ENCODE measurements at regions not wholly inside any gene's neighbourhood (a gene's known extent, or its start where the extent isn't known, plus 50 kb on each side); places are given as distances from the start of the nearest gene placed in this dataset.

- H3K27me3 ChIP-seq (ENCODE audit: control insufficient read depth, insufficient read depth, low read length, poor library complexity, severe bottlenecking), result no peaks in the 10 kb centered on the region
- no peak overlapping the region for H3K27ac ChIP-seq (ENCODE audit: insufficient read depth, low read depth, low read length, poor library complexity, severe bottlenecking)
- H3K9me3 ChIP-seq (ENCODE audit: control insufficient read depth, low read length), result no peaks in the 10 kb centered on the region
- no peaks in the 10 kb centered on the region for H3K4me1 ChIP-seq (ENCODE audit: control insufficient read depth, insufficient read depth, low read length)
- WGBS, 2 experiments, result 90 to 93% methylated on average over 3 of the region's 3 CpGs
- no peaks in the 10 kb centered on the region for H3K36me3 ChIP-seq (ENCODE audit: control insufficient read depth, insufficient read depth, low read length)
- H3K4me3 ChIP-seq (ENCODE audit: insufficient read depth, low read depth, low read length), result no peak overlapping the region
Measured at GRCh38 chr18:2415656-2416055, 155.6 kb downstream of the METTL4 start.

- H3K4me1 ChIP-seq (ENCODE audit: control insufficient read depth, insufficient read depth, low read length), result no peaks in the 10 kb centered on the region
- no peaks in the 10 kb centered on the region for H3K9me3 ChIP-seq (ENCODE audit: control insufficient read depth, low read length)
- H3K36me3 ChIP-seq (ENCODE audit: control insufficient read depth, insufficient read depth, low read length), result no peaks in the 10 kb centered on the region
- no peaks in the 10 kb centered on the region for H3K27me3 ChIP-seq (ENCODE audit: control insufficient read depth, insufficient read depth, low read length, poor library complexity, severe bottlenecking)
- H3K4me3 ChIP-seq (ENCODE audit: insufficient read depth, low read depth, low read length), result no peak overlapping the region
- H3K27ac ChIP-seq (ENCODE audit: insufficient read depth, low read depth, low read length, poor library complexity, severe bottlenecking), result no peak overlapping the region
- 95 to 97% methylated on average over 5 of the region's 5 CpGs for WGBS, 2 experiments
Measured at GRCh38 chr18:2417861-2418610, 153.3 kb downstream of the METTL4 start.

DNA sequence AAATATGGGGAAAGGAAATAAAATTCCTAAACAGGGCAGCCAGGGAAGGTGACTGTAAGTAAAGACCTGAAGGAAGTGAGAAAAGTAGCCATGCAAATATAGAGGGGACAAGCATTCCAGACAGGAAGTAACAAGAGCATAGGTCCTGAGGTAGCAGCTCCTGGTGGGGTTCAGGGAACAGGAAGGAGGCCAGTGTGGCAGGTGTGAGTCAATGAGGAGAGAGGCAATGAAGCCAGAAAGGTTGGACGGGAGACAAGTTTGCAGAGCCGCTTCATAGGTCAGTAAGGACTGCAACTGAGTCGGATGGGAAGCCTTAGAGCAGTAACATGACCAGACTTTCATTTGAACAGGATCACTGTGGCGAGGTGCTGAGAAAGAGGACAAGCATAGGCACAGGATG is 150.9 kb downstream of the METTL4 start:
- Histone ChIP-seq H3K9me3 (ENCODE audit: control insufficient read depth, low read length) (no peaks in the 10 kb centered on the region), H3K27ac (ENCODE audit: insufficient read depth, low read depth, low read length, poor library complexity, severe bottlenecking) (no peak overlapping the region), H3K4me1 (ENCODE audit: control insufficient read depth, insufficient read depth, low read length) (no peaks in the 10 kb centered on the region), H3K36me3 (ENCODE audit: control insufficient read depth, insufficient read depth, low read length) (no peaks in the 10 kb centered on the region), H3K27me3 (ENCODE audit: control insufficient read depth, insufficient read depth, low read length, poor library complexity, severe bottlenecking) (no peaks in the 10 kb centered on the region), H3K4me3 (ENCODE audit: insufficient read depth, low read depth, low read length) (no peak overlapping the region)
- WGBS, 2 experiments, result 90 to 91% methylated on average over 4 of the region's 4 CpGs

DNA sequence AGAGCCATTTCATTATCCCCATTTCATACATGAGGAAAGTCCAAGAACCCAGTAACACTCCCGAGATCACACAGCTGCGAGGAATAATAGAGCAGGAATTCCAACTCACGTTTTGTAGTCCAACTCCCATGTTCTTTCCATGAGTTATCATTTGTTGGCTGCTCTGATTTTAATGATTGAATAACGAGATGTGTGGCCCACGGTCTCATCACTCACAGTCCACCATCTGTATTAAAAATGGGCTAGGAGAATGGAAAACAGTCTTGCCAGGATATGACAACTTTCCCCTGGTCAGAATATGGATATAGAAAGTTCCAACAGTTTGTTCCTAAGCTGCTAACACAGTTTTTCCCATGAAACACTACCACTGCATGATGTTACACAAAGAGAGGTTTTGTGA is 147.5 kb downstream of the METTL4 start:
- H3K4me1 ChIP-seq (ENCODE audit: control insufficient read depth, insufficient read depth, low read length), result no peaks in the 10 kb centered on the region
- H3K27ac ChIP-seq (ENCODE audit: insufficient read depth, low read depth, low read length, poor library complexity, severe bottlenecking), result no peak overlapping the region
- no peaks in the 10 kb centered on the region for H3K36me3 ChIP-seq (ENCODE audit: control insufficient read depth, insufficient read depth, low read length)
- H3K27me3 ChIP-seq (ENCODE audit: control insufficient read depth, insufficient read depth, low read length, poor library complexity, severe bottlenecking), result no peaks in the 10 kb centered on the region
- no peak overlapping the region for H3K4me3 ChIP-seq (ENCODE audit: insufficient read depth, low read depth, low read length)
- H3K9me3 ChIP-seq (ENCODE audit: control insufficient read depth, low read length), result peaks cover 2% of the 10 kb centered on the region
- WGBS, 2 experiments, result 93 to 95% methylated on average over 4 to 5 of the region's 5 CpGs

GRCh38 chr18:2424420-2424819 is 146.9 kb downstream of the METTL4 start:
- WGBS, 2 experiments, result 92 to 93% methylated on average over 3 of the region's 3 CpGs
- Histone ChIP-seq H3K36me3 (ENCODE audit: control insufficient read depth, insufficient read depth, low read length) (no peaks in the 10 kb centered on the region), H3K4me3 (ENCODE audit: insufficient read depth, low read depth, low read length) (no peak overlapping the region), H3K27ac (ENCODE audit: insufficient read depth, low read depth, low read length, poor library complexity, severe bottlenecking) (no peak overlapping the region), H3K4me1 (ENCODE audit: control insufficient read depth, insufficient read depth, low read length) (no peaks in the 10 kb centered on the region), H3K27me3 (ENCODE audit: control insufficient read depth, insufficient read depth, low read length, poor library complexity, severe bottlenecking) (no peaks in the 10 kb centered on the region), H3K9me3 (ENCODE audit: control insufficient read depth, low read length) (peaks cover 2% of the 10 kb centered on the region)

DNA sequence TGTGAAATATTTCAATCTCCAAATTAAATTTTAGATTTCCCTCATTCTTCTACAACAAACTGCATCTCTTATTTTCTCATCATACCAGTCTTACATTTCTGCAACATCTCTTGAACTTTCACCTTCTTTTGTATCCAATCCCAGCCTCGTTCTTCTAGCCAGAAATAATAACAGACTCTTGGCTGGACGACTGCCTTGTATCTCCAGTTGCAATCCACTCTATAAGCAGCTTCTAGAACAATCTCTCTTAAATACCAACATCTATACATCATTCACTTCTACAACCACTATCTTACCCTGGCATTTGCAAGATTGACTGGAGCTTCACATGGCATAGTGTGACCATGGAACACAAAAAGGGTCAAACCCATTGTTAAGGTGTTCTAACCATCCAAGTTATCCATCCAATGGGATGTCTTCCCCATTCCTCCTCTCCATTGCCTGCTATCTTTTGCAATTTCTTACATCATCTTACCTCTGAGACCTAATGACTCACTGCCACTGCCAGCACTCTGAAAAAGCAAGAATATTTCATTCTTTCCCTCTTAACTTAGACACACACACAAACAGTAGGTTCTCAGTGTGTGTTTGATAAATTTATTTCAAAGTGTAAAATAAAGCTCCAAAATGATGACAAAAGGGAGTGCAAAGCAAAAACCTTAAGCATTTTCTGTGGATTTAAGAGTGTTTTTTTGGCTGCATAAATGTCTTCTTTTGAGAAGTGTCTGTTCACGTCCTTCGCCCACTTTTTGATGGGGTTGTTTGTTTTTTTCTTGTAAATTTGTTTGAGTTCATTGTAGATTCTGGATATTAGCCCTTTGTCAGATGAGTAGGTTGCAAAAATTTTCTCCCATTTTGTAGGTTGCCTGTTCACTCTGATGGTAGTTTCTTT is 145.6 kb downstream of the METTL4 start:
- no peaks in the 10 kb centered on the region for H3K36me3 ChIP-seq (ENCODE audit: control insufficient read depth, insufficient read depth, low read length)
- no peak overlapping the region for H3K27ac ChIP-seq (ENCODE audit: insufficient read depth, low read depth, low read length, poor library complexity, severe bottlenecking)
- H3K9me3 ChIP-seq (ENCODE audit: control insufficient read depth, low read length), result peaks cover 2% of the 10 kb centered on the region
- H3K27me3 ChIP-seq (ENCODE audit: control insufficient read depth, insufficient read depth, low read length, poor library complexity, severe bottlenecking), result no peaks in the 10 kb centered on the region
- no peak overlapping the region for H3K4me3 ChIP-seq (ENCODE audit: insufficient read depth, low read depth, low read length)
- WGBS, 2 experiments, result 86 to 89% methylated on average over 2 of the region's 4 CpGs
- no peaks in the 10 kb centered on the region for H3K4me1 ChIP-seq (ENCODE audit: control insufficient read depth, insufficient read depth, low read length)

- H3K27me3 ChIP-seq (ENCODE audit: control insufficient read depth, insufficient read depth, low read length, poor library complexity, severe bottlenecking), result no peaks in the 10 kb centered on the region
- H3K27ac ChIP-seq (ENCODE audit: insufficient read depth, low read depth, low read length, poor library complexity, severe bottlenecking), result no peak overlapping the region
- no peaks in the 10 kb centered on the region for H3K36me3 ChIP-seq (ENCODE audit: control insufficient read depth, insufficient read depth, low read length)
- no peaks in the 10 kb centered on the region for H3K4me1 ChIP-seq (ENCODE audit: control insufficient read depth, insufficient read depth, low read length)
- H3K9me3 ChIP-seq (ENCODE audit: control insufficient read depth, low read length), result peaks cover 2% of the 10 kb centered on the region
- no peak overlapping the region for H3K4me3 ChIP-seq (ENCODE audit: insufficient read depth, low read depth, low read length)
Measured at GRCh38 chr18:2430191-2430590, 141.1 kb downstream of the METTL4 start.

DNA sequence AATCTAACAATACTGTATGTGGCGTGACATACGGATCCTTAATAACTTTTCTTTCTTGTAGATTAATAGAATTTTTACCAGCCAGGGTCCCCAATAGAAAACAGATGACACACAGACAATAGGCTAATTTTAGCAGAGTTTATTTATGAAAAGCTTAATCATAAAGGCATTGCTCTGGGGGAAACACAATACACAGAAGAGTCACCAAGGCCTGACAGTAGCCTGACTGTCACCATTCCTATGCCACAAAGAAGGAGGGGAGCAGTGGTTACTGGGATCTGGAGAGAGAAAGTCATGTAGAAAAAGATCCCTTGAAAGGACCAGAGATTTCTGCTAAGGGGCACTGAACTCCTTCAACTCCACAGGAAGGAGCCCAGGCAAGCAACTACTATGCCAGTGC is 139.5 kb downstream of the METTL4 start:
- no peak overlapping the region for H3K4me3 ChIP-seq (ENCODE audit: insufficient read depth, low read depth, low read length)
- no peaks in the 10 kb centered on the region for H3K27me3 ChIP-seq (ENCODE audit: control insufficient read depth, insufficient read depth, low read length, poor library complexity, severe bottlenecking)
- H3K36me3 ChIP-seq (ENCODE audit: control insufficient read depth, insufficient read depth, low read length), result no peaks in the 10 kb centered on the region
- H3K27ac ChIP-seq (ENCODE audit: insufficient read depth, low read depth, low read length, poor library complexity, severe bottlenecking), result no peak overlapping the region
- H3K9me3 ChIP-seq (ENCODE audit: control insufficient read depth, low read length), result no peaks in the 10 kb centered on the region
- 100% methylated on average over 2 of the region's 2 CpGs; no CpG with 5 or more reads in 1 of the 2 experiments for WGBS, 2 experiments
- H3K4me1 ChIP-seq (ENCODE audit: control insufficient read depth, insufficient read depth, low read length), result no peaks in the 10 kb centered on the region

DNA sequence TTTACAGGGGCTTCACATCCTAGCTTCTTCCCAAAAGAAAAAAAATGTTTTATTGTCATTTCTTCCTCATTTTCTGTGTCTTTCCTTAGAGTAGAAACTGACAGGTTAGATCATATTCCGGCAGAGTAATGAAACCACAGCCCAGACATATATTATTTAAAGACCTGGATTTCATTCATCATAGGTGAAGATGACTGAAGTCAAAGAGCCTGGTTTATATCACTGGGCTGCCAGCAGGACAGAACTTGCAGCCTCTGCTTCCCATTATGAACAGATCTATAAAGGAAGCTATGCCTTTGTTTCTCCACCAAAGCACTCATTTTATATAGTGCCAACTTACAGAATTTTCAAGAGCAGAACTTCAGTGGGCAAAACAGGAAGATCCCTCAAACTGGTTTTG is 137.9 kb downstream of the METTL4 start:
- Histone ChIP-seq H3K27ac (ENCODE audit: insufficient read depth, low read depth, low read length, poor library complexity, severe bottlenecking) (no peak overlapping the region), H3K4me1 (ENCODE audit: control insufficient read depth, insufficient read depth, low read length) (no peaks in the 10 kb centered on the region), H3K9me3 (ENCODE audit: control insufficient read depth, low read length) (no peaks in the 10 kb centered on the region), H3K36me3 (ENCODE audit: control insufficient read depth, insufficient read depth, low read length) (no peaks in the 10 kb centered on the region), H3K4me3 (ENCODE audit: insufficient read depth, low read depth, low read length) (no peak overlapping the region), H3K27me3 (ENCODE audit: control insufficient read depth, insufficient read depth, low read length, poor library complexity, severe bottlenecking) (no peaks in the 10 kb centered on the region)
- WGBS, 2 experiments, result 78 to 96% methylated on average over 1 of the region's 1 CpG

GRCh38 chr18:2441544-2441943 is 129.8 kb downstream of the METTL4 start:
- H3K4me3 ChIP-seq (ENCODE audit: insufficient read depth, low read depth, low read length), result no peak overlapping the region
- H3K36me3 ChIP-seq (ENCODE audit: control insufficient read depth, insufficient read depth, low read length), result no peaks in the 10 kb centered on the region
- H3K4me1 ChIP-seq (ENCODE audit: control insufficient read depth, insufficient read depth, low read length), result no peaks in the 10 kb centered on the region
- 92 to 95% methylated on average over 2 of the region's 2 CpGs for WGBS, 2 experiments
- H3K27ac ChIP-seq (ENCODE audit: insufficient read depth, low read depth, low read length, poor library complexity, severe bottlenecking), result no peak overlapping the region
- H3K27me3 ChIP-seq (ENCODE audit: control insufficient read depth, insufficient read depth, low read length, poor library complexity, severe bottlenecking), result no peaks in the 10 kb centered on the region
- H3K9me3 ChIP-seq (ENCODE audit: control insufficient read depth, low read length), result no peaks in the 10 kb centered on the region
